HG03196 (cell line): ENCODE measurements at regions not wholly inside any gene's neighbourhood (a gene's known extent, or its start where the extent isn't known, plus 50 kb on each side); places are given as distances from the start of the nearest gene placed in this dataset.

Experiments
- ATAC-seq: cut with Tn5 transposase; IDR thresholded peaks from one replicate; pipeline ENCODE4 v1.9.1; 2021; ENCODE audit not compliant: unreplicated experiment

- ATAC-seq: no peak
Observed at GRCh38 chr2:204315236-204315662, 230.0 kb upstream of the PARD3B start.

- ATAC-seq: no peak
Observed at GRCh38 chr2:204317640-204318039, 227.6 kb upstream of the PARD3B start.

GRCh38 chr2:204321027-204321800, 224.1 kb upstream of the PARD3B start:
- no peak for ATAC-seq

- no peak for ATAC-seq
Observed at GRCh38 chr2:204321910-204322751, 223.1 kb upstream of the PARD3B start.

GRCh38 chr2:204325468-204325867, 219.8 kb upstream of the PARD3B start:
- peak; percentile 77 for ATAC-seq

- no peak for ATAC-seq
Observed at GRCh38 chr2:204328373-204328772, 216.9 kb upstream of the PARD3B start.

GRCh38 chr2:204329016-204329415, 216.3 kb upstream of the PARD3B start:
- ATAC-seq: no peak

GRCh38 chr2:204329532-204329931, 215.7 kb upstream of the PARD3B start:
- ATAC-seq: no peak

GRCh38 chr2:204331180-204331579, 214.1 kb upstream of the PARD3B start:
- ATAC-seq: no peak

GRCh38 chr2:204331988-204332387, 213.3 kb upstream of the PARD3B start:
- no peak for ATAC-seq

GRCh38 chr2:204332706-204333105, 212.6 kb upstream of the PARD3B start:
- no peak for ATAC-seq

GRCh38 chr2:204333861-204334260, 211.4 kb upstream of the PARD3B start:
- no peak for ATAC-seq

- ATAC-seq: no peak
Observed at GRCh38 chr2:204335451-204336058, 209.7 kb upstream of the PARD3B start.

GRCh38 chr2:204336153-204336744, 209.0 kb upstream of the PARD3B start:
- no peak for ATAC-seq

- ATAC-seq: no peak
Observed at GRCh38 chr2:204337638-204338037, 207.6 kb upstream of the PARD3B start.

- ATAC-seq: no peak
Observed at GRCh38 chr2:204339212-204339715, 206.0 kb upstream of the PARD3B start.

- no peak for ATAC-seq
Observed at GRCh38 chr2:204340511-204340910, 204.8 kb upstream of the PARD3B start.

GRCh38 chr2:204341887-204342276, 203.4 kb upstream of the PARD3B start:
- no peak for ATAC-seq

GRCh38 chr2:204343685-204344084, 201.6 kb upstream of the PARD3B start:
- no peak for ATAC-seq

GRCh38 chr2:204344119-204344518, 201.2 kb upstream of the PARD3B start:
- ATAC-seq: no peak

- no peak for ATAC-seq
Observed at GRCh38 chr2:204346906-204347305, 198.4 kb upstream of the PARD3B start.
